HFFc6 (cell line): ENCODE measurements at regions not wholly inside any gene's neighbourhood (a gene's known extent, or its start where the extent isn't known, plus 50 kb on each side); places are given as distances from the start of the nearest gene placed in this dataset.
"Not testable (repeated sequence)": the region's sequence is repeated elsewhere in the genome, so short reads cannot be mapped to it uniquely, and the experiment has no call there.

Experiments used
- DNase-seq: peaks from one replicate; pipeline ENCODE4 v3.0.0-alpha.2; 2018
- H3K27ac Mint-ChIP-seq: 2 replicates; pipeline ENCODE4 v1.8.0; 2020; ENCODE audit warnings: mild to moderate bottlenecking, mixed read lengths
- H3K27me3 Mint-ChIP-seq: 2 replicates; pipeline ENCODE4 v1.8.0; 2021; ENCODE audit warnings: mild to moderate bottlenecking, moderate library complexity, mixed read lengths; ENCODE audit not compliant: insufficient read depth
- H3K36me3 Mint-ChIP-seq: 2 replicates; pipeline ENCODE4 v1.8.0; 2021; ENCODE audit warnings: low read depth, mixed read lengths
- H3K4me1 Mint-ChIP-seq: 2 replicates; pipeline ENCODE4 v1.8.0; 2020; ENCODE audit warnings: low read depth, mixed read lengths
- H3K4me3 Mint-ChIP-seq: 2 replicates; pipeline ENCODE4 v1.8.0; 2020; ENCODE audit warnings: mild to moderate bottlenecking, moderate library complexity, mixed read lengths
- H3K9me3 Mint-ChIP-seq: 2 replicates; pipeline ENCODE4 v1.8.0; 2020; ENCODE audit warnings: mild to moderate bottlenecking, mixed read lengths
- TF ChIP-seq, protein P1 (sequence below): fragments of 200-600 bp; sonication (generic); IDR thresholded peaks from 2 replicates; pipeline ENCODE4 v1.5.0; 2021; ENCODE audit warnings: antibody characterized with exemption, mild to moderate bottlenecking

DNA sequence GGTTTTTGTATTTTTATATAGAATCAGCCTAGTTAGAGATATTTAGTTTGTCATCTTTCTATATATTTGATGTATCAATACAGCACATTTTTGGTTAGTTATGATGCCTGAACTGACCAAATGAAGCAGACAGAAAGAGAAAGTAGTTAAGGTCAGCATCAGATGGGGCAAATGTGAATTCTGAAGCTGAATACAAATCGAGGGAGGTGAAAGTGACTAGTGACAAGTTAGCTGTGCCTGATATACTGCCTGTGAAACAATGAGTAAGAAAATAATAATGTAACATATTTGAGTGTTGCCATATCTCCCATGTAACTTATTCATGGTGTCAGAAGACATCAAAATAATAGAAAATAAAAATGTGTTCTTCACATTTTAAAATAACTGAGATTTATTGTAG is 680.3 kb upstream of the SEMA6D start:
- TF ChIP-seq, protein P1, sequence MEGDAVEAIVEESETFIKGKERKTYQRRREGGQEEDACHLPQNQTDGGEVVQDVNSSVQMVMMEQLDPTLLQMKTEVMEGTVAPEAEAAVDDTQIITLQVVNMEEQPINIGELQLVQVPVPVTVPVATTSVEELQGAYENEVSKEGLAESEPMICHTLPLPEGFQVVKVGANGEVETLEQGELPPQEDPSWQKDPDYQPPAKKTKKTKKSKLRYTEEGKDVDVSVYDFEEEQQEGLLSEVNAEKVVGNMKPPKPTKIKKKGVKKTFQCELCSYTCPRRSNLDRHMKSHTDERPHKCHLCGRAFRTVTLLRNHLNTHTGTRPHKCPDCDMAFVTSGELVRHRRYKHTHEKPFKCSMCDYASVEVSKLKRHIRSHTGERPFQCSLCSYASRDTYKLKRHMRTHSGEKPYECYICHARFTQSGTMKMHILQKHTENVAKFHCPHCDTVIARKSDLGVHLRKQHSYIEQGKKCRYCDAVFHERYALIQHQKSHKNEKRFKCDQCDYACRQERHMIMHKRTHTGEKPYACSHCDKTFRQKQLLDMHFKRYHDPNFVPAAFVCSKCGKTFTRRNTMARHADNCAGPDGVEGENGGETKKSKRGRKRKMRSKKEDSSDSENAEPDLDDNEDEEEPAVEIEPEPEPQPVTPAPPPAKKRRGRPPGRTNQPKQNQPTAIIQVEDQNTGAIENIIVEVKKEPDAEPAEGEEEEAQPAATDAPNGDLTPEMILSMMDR, result no peak

GRCh38 chr15:47039225-47039624 is 678.1 kb upstream of the SEMA6D start:
- no peak overlapping the region for H3K27ac Mint-ChIP-seq
- H3K4me3 Mint-ChIP-seq, result no peak overlapping the region
- H3K36me3 Mint-ChIP-seq, result no peaks in the 10 kb centered on the region
- TF ChIP-seq, protein P1, result no peak
- no peaks in the 10 kb centered on the region for H3K27me3 Mint-ChIP-seq
- DNase-seq, result no peak
- H3K9me3 Mint-ChIP-seq, result peaks cover 18% of the 10 kb centered on the region
- no peaks in the 10 kb centered on the region for H3K4me1 Mint-ChIP-seq

More for the DNA sequence above, 680.3 kb upstream of the SEMA6D start:
- H3K4me3 Mint-ChIP-seq, result no peak overlapping the region
- H3K9me3 Mint-ChIP-seq, result peaks cover 17% of the 10 kb centered on the region
- no peak overlapping the region for H3K27ac Mint-ChIP-seq
- DNase-seq, result no peak
- no peaks in the 10 kb centered on the region for H3K36me3 Mint-ChIP-seq
- no peaks in the 10 kb centered on the region for H3K27me3 Mint-ChIP-seq
- H3K4me1 Mint-ChIP-seq, result no peaks in the 10 kb centered on the region

- DNase-seq, result no peak
- H3K27ac Mint-ChIP-seq, result no peak overlapping the region
- peaks cover 37% of the 10 kb centered on the region for H3K9me3 Mint-ChIP-seq
- no peak overlapping the region for H3K4me3 Mint-ChIP-seq
- H3K4me1 Mint-ChIP-seq, result no peaks in the 10 kb centered on the region
- TF ChIP-seq, protein P1, result no peak
- no peaks in the 10 kb centered on the region for H3K36me3 Mint-ChIP-seq
- no peaks in the 10 kb centered on the region for H3K27me3 Mint-ChIP-seq
Observed at GRCh38 chr15:47041301-47041700, 676.0 kb upstream of the SEMA6D start.

GRCh38 chr15:47047981-47048380 is 669.3 kb upstream of the SEMA6D start:
- H3K27me3 Mint-ChIP-seq, H3K4me1 Mint-ChIP-seq, H3K27ac Mint-ChIP-seq, H3K36me3 Mint-ChIP-seq, DNase-seq, H3K4me3 Mint-ChIP-seq: not testable (repeated sequence)
- H3K9me3 Mint-ChIP-seq, result peaks cover 44% of the 10 kb centered on the region

DNA sequence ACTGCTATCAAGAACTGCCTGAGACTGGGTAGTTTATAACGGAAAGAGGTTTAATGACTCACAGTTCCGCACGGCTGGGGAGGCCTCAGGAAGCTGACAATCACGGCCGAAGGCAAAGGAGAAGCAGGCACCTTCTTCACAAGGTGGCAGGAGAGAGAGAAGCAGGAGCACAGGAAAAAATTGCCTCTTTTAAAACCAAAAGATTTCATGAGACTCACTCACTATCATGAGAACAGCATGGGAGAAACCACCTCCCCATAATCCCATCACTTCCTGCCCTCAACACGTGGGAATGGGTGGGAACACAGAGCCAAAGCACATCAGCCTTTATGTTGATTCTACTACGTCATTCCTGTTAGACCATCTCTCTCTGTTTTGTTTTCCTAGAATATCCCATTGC is 650.9 kb upstream of the SEMA6D start:
- Mint-ChIP-seq H3K36me3 (no peaks in the 10 kb centered on the region), H3K27ac (no peak overlapping the region), H3K4me1 (no peaks in the 10 kb centered on the region), H3K9me3 (peaks cover 35% of the 10 kb centered on the region), H3K4me3 (no peak overlapping the region), H3K27me3 (no peaks in the 10 kb centered on the region)
- TF ChIP-seq, protein P1, result no peak
- DNase-seq, result no peak

DNA sequence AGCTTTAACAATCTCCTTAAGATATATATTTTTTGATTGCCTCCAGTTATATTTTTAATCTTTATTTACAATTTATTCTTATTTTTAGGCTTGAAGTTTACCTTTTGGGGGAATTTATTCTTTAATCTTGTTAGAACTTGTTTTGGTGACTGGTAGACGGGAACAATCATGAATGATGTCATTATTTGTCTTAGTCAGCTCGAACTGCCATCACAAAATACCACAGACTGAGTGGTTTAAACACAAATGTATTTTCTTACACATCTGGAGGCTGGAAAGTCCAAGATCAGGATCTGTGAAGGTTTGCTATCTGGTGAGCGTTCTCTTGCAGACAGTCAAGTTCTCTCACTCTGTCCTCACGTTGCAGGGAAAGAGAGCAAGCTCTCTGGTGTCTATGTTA is 639.5 kb upstream of the SEMA6D start:
- not testable (repeated sequence) for H3K4me3 Mint-ChIP-seq, H3K4me1 Mint-ChIP-seq, H3K27me3 Mint-ChIP-seq, DNase-seq, H3K36me3 Mint-ChIP-seq, H3K27ac Mint-ChIP-seq
- H3K9me3 Mint-ChIP-seq, result peaks cover 26% of the 10 kb centered on the region

- Mint-ChIP-seq H3K27ac (no peak overlapping the region), H3K9me3 (peaks cover 20% of the 10 kb centered on the region), H3K4me3 (no peak overlapping the region; the same call in 1 of the 2 replicates), H3K27me3 (no peaks in the 10 kb centered on the region), H3K36me3 (peaks cover 7% of the 10 kb centered on the region), H3K4me1 (no peaks in the 10 kb centered on the region)
- TF ChIP-seq, protein P1, result no peak
- DNase-seq, result no peak
Observed at GRCh38 chr15:47095833-47096232, 621.5 kb upstream of the SEMA6D start.

GRCh38 chr15:47098526-47098925 is 618.8 kb upstream of the SEMA6D start:
- not testable (repeated sequence) for H3K27me3 Mint-ChIP-seq, H3K4me1 Mint-ChIP-seq, H3K27ac Mint-ChIP-seq, H3K4me3 Mint-ChIP-seq, DNase-seq, H3K36me3 Mint-ChIP-seq
- peaks cover 12% of the 10 kb centered on the region for H3K9me3 Mint-ChIP-seq

GRCh38 chr15:47099801-47100200 is 617.5 kb upstream of the SEMA6D start:
- not testable (repeated sequence) for DNase-seq, H3K4me3 Mint-ChIP-seq, H3K27me3 Mint-ChIP-seq, H3K36me3 Mint-ChIP-seq, H3K27ac Mint-ChIP-seq, H3K4me1 Mint-ChIP-seq
- H3K9me3 Mint-ChIP-seq, result peaks cover 12% of the 10 kb centered on the region

- not testable (repeated sequence) for H3K36me3 Mint-ChIP-seq, H3K4me1 Mint-ChIP-seq, H3K27ac Mint-ChIP-seq, H3K27me3 Mint-ChIP-seq, DNase-seq, H3K4me3 Mint-ChIP-seq
- H3K9me3 Mint-ChIP-seq, result peaks cover 29% of the 10 kb centered on the region
Observed at GRCh38 chr15:47108800-47109199, 608.5 kb upstream of the SEMA6D start.
